IPS DF 6.9 (cell line): ENCODE measurements at regions not wholly inside any gene's neighbourhood (a gene's known extent, or its start where the extent isn't known, plus 50 kb on each side); places are given as distances from the start of the nearest gene placed in this dataset.
"Not testable (repeated sequence)": the region's sequence is repeated elsewhere in the genome, so short reads cannot be mapped to it uniquely, and the experiment has no call there.

Source experiments
- DNase-seq: peaks from one replicate; pipeline ENCODE4 v3.0.0-alpha.2; 2013; ENCODE audit warnings: low read depth, low spot score
- H3K27ac ChIP-seq: one replicate; pipeline ENCODE4 v1.5.1; 2013; ENCODE audit warnings: low read length, control low read depth
- H3K27me3 ChIP-seq: 2 replicates; pipeline ENCODE4 v1.6.1; 2013; ENCODE audit warnings: mild to moderate bottlenecking, low read length; ENCODE audit not compliant: control insufficient read depth, insufficient read depth
- H3K36me3 ChIP-seq: 2 replicates; pipeline ENCODE4 v1.6.1; 2013; ENCODE audit warnings: low read length; ENCODE audit not compliant: control insufficient read depth, insufficient read depth
- H3K4me1 ChIP-seq: 2 replicates; pipeline ENCODE4 v1.6.1; 2013; ENCODE audit warnings: low read length; ENCODE audit not compliant: control insufficient read depth, insufficient read depth
- H3K4me3 ChIP-seq: 2 replicates; pipeline ENCODE4 v1.5.1; 2013; ENCODE audit warnings: mild to moderate bottlenecking, low read length
- H3K9me3 ChIP-seq: 2 replicates; pipeline ENCODE4 v1.6.1; 2013; ENCODE audit warnings: low read length, inconsistent platforms; ENCODE audit not compliant: control insufficient read depth, insufficient read depth
- WGBS: extraction: QIAGEN DNeasy Blood & Tissue Kit; methylation state at CpG from one replicate; pipeline ENCODE4 v1.1.7; 2013; ENCODE audit warnings: mixed read lengths, missing lambda C conversion rate; ENCODE audit not compliant: insufficient read length, insufficient coverage; 5-methylcytosine and 5-hydroxymethylcytosine counted together

GRCh38 chr3:127417709-127418559 is 130.1 kb upstream of the PRR20G start:
- no peaks in the 10 kb centered on the region for H3K9me3 ChIP-seq
- peaks cover 3% of the 10 kb centered on the region; the same call in 1 of the 2 replicates for H3K4me1 ChIP-seq
- DNase-seq: no peak
- no peaks in the 10 kb centered on the region for H3K27me3 ChIP-seq
- WGBS: 100% methylated on average over 1 of the region's 10 CpGs
- H3K36me3 ChIP-seq: no peaks in the 10 kb centered on the region
- no peak overlapping the region for H3K27ac ChIP-seq
- no peak overlapping the region for H3K4me3 ChIP-seq

GRCh38 chr3:127413871-127414270 is 126.0 kb upstream of the PRR20G start:
- Histone ChIP-seq H3K36me3 (no peaks in the 10 kb centered on the region), H3K27ac (no peak overlapping the region), H3K27me3 (no peaks in the 10 kb centered on the region), H3K4me3 (no peak overlapping the region), H3K4me1 (0 out of 2 replicates have a peak, but pooled peaks cover 1% of the 10 kb centered on the region), H3K9me3 (no peaks in the 10 kb centered on the region)
- no CpG with 5 or more reads among the region's 2 CpGs for WGBS
- DNase-seq: no peak

- H3K27me3 ChIP-seq: no peaks in the 10 kb centered on the region
- no peaks in the 10 kb centered on the region for H3K9me3 ChIP-seq
- DNase-seq: no peak
- WGBS: no CpG with 5 or more reads among the region's 3 CpGs
- no peaks in the 10 kb centered on the region for H3K4me1 ChIP-seq
- no peak overlapping the region for H3K27ac ChIP-seq
- no peak overlapping the region for H3K4me3 ChIP-seq
- no peaks in the 10 kb centered on the region for H3K36me3 ChIP-seq
Observed at GRCh38 chr3:127413318-127413673, 125.5 kb upstream of the PRR20G start.

- WGBS: no CpG with 5 or more reads among the region's 10 CpGs
- no peaks in the 10 kb centered on the region for H3K27me3 ChIP-seq
- H3K9me3 ChIP-seq: no peaks in the 10 kb centered on the region
- H3K27ac ChIP-seq: no peak overlapping the region
- no peak overlapping the region for H3K4me3 ChIP-seq
- H3K36me3 ChIP-seq: no peaks in the 10 kb centered on the region
- no peak for DNase-seq
- H3K4me1 ChIP-seq: no peaks in the 10 kb centered on the region
Observed at GRCh38 chr3:127412578-127413317, 124.9 kb upstream of the PRR20G start.

GRCh38 chr3:127411875-127412274 is 124.0 kb upstream of the PRR20G start:
- H3K4me3 ChIP-seq, H3K27ac ChIP-seq, H3K27me3 ChIP-seq, H3K36me3 ChIP-seq, DNase-seq, H3K4me1 ChIP-seq, H3K9me3 ChIP-seq: not testable (repeated sequence)
- no CpG with 5 or more reads among the region's 9 CpGs for WGBS

GRCh38 chr3:127411083-127411727 is 123.4 kb upstream of the PRR20G start:
- no peak overlapping the region for H3K4me3 ChIP-seq
- no peaks in the 10 kb centered on the region for H3K36me3 ChIP-seq
- H3K9me3 ChIP-seq: no peaks in the 10 kb centered on the region
- no CpG with 5 or more reads among the region's 4 CpGs for WGBS
- no peak for DNase-seq
- no peak overlapping the region for H3K27ac ChIP-seq
- H3K4me1 ChIP-seq: no peaks in the 10 kb centered on the region
- no peaks in the 10 kb centered on the region for H3K27me3 ChIP-seq

GRCh38 chr3:127410678-127411077 is 122.8 kb upstream of the PRR20G start:
- no peaks in the 10 kb centered on the region for H3K4me1 ChIP-seq
- H3K27ac ChIP-seq: no peak overlapping the region
- no peaks in the 10 kb centered on the region for H3K36me3 ChIP-seq
- no CpG with 5 or more reads among the region's 7 CpGs for WGBS
- H3K27me3 ChIP-seq: no peaks in the 10 kb centered on the region
- no peak for DNase-seq
- H3K4me3 ChIP-seq: no peak overlapping the region
- no peaks in the 10 kb centered on the region for H3K9me3 ChIP-seq

GRCh38 chr3:127410137-127410488 is 122.3 kb upstream of the PRR20G start:
- Histone ChIP-seq H3K27me3 (no peaks in the 10 kb centered on the region), H3K4me3 (no peak overlapping the region), H3K36me3 (no peaks in the 10 kb centered on the region), H3K4me1 (no peaks in the 10 kb centered on the region), H3K9me3 (no peaks in the 10 kb centered on the region), H3K27ac (no peak overlapping the region)
- WGBS: no CpG with 5 or more reads among the region's 6 CpGs
- no peak for DNase-seq

GRCh38 chr3:127409421-127410136 is 121.7 kb upstream of the PRR20G start:
- no CpG with 5 or more reads among the region's 9 CpGs for WGBS
- Histone ChIP-seq H3K27me3 (no peaks in the 10 kb centered on the region), H3K36me3 (no peaks in the 10 kb centered on the region), H3K27ac (no peak overlapping the region), H3K4me3 (no peak overlapping the region), H3K4me1 (no peaks in the 10 kb centered on the region), H3K9me3 (no peaks in the 10 kb centered on the region)
- no peak for DNase-seq
